Adrenal gland (tissue), 9 donors: ENCODE measurements at regions not wholly inside any gene's neighbourhood (a gene's known extent, or its start where the extent isn't known, plus 50 kb on each side); places are given as distances from the start of the nearest gene placed in this dataset.

Experiments used
- DNase-seq, 7 donors: peaks; one replicate each; pipeline ENCODE4 v3.0.0-alpha.2; 2019 to 2020
- H3K27ac ChIP-seq, 5 donors: fragments of 200-600 bp; sonication (generic) in 4 of 5; 1 replicate in 3 of 5; 2 replicates in 2 of 5; pipeline versions ENCODE4 v1.5.1 to v1.8.0; 2016 to 2020; ENCODE audit warnings: mild to moderate bottlenecking in 1 of 5
- H3K27me3 ChIP-seq: fragments of 200-600 bp; 2 replicates; pipeline ENCODE4 v1.8.0; 2021
- H3K36me3 ChIP-seq, 2 donors: fragments of 200-600 bp; replicated peaks in 1 of 2; 1 replicate in 1 of 2; 2 replicates in 1 of 2; pipeline versions ENCODE4 v1.5.1 to v1.8.0; 2018 to 2022
- H3K4me1 ChIP-seq, 2 donors: fragments of 200-600 bp; replicated peaks in 1 of 2; 1 replicate in 1 of 2; 2 replicates in 1 of 2; pipeline versions ENCODE4 v1.5.1 to v1.8.0; 2018 to 2021
- H3K4me3 ChIP-seq, 4 donors: fragments of 200-600 bp; sonication (generic) in 3 of 4; one replicate each; pipeline ENCODE4 v1.5.1; 2016 to 2018
- H3K9me3 ChIP-seq, 3 donors: fragments of 200-600 bp; sonication (generic) in 1 of 3; replicated peaks in 1 of 3; 1 replicate in 2 of 3; 2 replicates in 1 of 3; pipeline versions ENCODE4 v1.5.1 to v1.8.0; 2016 to 2021
- POLR2A ChIP-seq, 2 donors: fragments of 450-650 bp; IDR thresholded peaks; one replicate each; pipeline ENCODE4 v1.6.1; 2017; ENCODE audit warnings: antibody characterized with exemption in 2 of 2, mild to moderate bottlenecking in 2 of 2, moderate library complexity in 1 of 2
- WGBS, 4 donors: extraction: QIAGEN DNeasy Blood & Tissue Kit in 2 of 4; methylation state at CpG; one replicate each; pipeline versions ENCODE4 v1.1.5 to v1.1.7; 2013 to 2017; 5-methylcytosine and 5-hydroxymethylcytosine counted together
- intact Hi-C, 2 donors: fragments of 100-400 bp; cut with DNase I; formaldehyde crosslinking; loops; one replicate each; pipeline versions ENCODE4 v1.14.1 to v1.15.0; 2022 to 2023
- TF ChIP-seq, protein P1 (sequence below), 6 experiments: fragments of 450-650 bp in 4 of 6; fragments of 200-600 bp in 2 of 6; sonication (generic) in 1 of 6; IDR thresholded peaks; 1 replicate in 5 of 6; 2 replicates in 1 of 6; pipeline versions ENCODE4 v1.5.1 to v1.8.0; 2016 to 2021; ENCODE audit warnings: antibody characterized with exemption in 6 of 6, mild to moderate bottlenecking in 2 of 6, moderate library complexity in 1 of 6
- donor health status: healthy with polysubstance abuse.
- donor health status: Bipolar disorder and iron deficiency.
- donor health status: DM: yes; HTN: yes; CAD: no.
- donor health status: DM: no; HTN: no; CAD: no.
- donor health status: DM: no; HTN: no; CAD: no.

DNA sequence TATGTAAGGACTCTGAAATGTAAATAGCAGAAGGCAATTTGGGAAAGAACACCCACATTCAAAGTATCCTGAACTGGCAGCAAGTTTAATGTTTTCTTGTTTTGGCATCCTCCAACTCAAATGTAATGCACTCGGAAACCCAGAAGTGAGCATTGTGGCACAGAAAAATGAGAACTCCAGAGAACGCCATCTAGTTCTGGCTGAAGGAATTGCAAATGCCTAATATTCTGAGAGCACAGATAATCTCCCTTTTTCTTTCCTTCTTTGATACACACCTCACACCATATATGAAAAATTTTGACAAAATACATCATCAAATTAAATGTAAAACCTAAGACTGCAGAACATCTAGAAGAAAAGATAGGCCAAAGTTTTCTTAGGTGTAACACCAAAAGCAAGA, 52.1 kb downstream of the PWWP3B start:
- WGBS, 4 donors = 28 to 32% (median 31%) methylated on average over 2 of the region's 2 CpGs
- Histone ChIP-seq H3K36me3 (no peaks in the 10 kb centered on the region), H3K9me3 (no peaks in the 10 kb centered on the region), H3K4me1 (no peaks in the 10 kb centered on the region), H3K27ac (no peak overlapping the region), H3K4me3 (no peak overlapping the region), H3K27me3 (no peaks in the 10 kb centered on the region)
- intact Hi-C loops = no loop called here
- TF ChIP-seq POLR2A (IDR thresholded peaks at IDR 0.05) = no peak
- TF ChIP-seq, protein P1, sequence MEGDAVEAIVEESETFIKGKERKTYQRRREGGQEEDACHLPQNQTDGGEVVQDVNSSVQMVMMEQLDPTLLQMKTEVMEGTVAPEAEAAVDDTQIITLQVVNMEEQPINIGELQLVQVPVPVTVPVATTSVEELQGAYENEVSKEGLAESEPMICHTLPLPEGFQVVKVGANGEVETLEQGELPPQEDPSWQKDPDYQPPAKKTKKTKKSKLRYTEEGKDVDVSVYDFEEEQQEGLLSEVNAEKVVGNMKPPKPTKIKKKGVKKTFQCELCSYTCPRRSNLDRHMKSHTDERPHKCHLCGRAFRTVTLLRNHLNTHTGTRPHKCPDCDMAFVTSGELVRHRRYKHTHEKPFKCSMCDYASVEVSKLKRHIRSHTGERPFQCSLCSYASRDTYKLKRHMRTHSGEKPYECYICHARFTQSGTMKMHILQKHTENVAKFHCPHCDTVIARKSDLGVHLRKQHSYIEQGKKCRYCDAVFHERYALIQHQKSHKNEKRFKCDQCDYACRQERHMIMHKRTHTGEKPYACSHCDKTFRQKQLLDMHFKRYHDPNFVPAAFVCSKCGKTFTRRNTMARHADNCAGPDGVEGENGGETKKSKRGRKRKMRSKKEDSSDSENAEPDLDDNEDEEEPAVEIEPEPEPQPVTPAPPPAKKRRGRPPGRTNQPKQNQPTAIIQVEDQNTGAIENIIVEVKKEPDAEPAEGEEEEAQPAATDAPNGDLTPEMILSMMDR (IDR thresholded peaks at IDR 0.05) = peak in 2 of 6 experiments; percentile 17 to 33
- no peak for DNase-seq

DNA sequence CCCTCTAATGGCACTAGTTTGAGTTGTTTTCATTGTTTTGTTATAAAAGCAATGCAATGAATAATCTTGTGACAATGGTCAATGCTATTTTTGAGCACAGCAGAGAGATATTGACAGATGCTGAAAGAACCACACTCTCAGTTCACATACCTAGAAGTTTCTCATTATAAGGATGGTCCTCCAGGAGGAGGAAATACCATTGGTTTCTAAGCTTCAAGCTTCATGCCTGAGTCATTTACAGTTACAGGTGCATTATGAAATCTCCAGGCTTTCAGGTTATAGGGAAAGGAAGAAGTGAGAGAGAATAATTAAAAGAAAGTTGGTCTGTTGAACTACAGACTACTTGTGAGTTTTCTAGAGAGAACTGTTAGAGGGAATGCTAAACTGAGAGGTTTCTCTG, 75.3 kb downstream of the PWWP3B start:
- H3K4me1 ChIP-seq = no peaks in the 10 kb centered on the region
- no peaks in the 10 kb centered on the region for H3K9me3 ChIP-seq
- no peaks in the 10 kb centered on the region for H3K36me3 ChIP-seq
- TF ChIP-seq, protein P1 (IDR thresholded peaks at IDR 0.05) = no peak
- no peak for TF ChIP-seq POLR2A (IDR thresholded peaks at IDR 0.05)
- peaks cover 15% of the 10 kb centered on the region for H3K27me3 ChIP-seq
- no peak overlapping the region for H3K27ac ChIP-seq
- no peak for DNase-seq
- intact Hi-C loops = no loop called here
- H3K4me3 ChIP-seq = no peak overlapping the region

DNA sequence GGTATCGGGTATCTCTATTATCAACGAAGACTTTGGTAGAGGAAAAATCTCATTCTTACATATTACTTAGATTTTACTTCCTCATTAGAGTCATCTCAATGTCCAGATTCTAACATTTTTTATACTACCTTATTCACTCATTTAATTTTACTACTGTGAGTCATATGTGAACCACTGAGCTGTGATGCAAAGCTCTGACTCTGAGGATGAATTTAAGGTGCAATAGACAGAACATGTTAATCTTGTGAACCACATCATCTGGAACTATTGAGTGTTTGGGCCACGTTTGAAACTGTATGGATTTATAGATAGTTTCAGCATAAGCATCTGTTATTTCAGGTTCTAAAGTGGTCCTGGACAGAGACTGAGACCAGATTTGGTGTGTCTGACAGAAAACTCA, 78.4 kb downstream of the PWWP3B start:
- intact Hi-C loops = no loop called here
- TF ChIP-seq, protein P1 (IDR thresholded peaks at IDR 0.05) = no peak
- no peak for TF ChIP-seq POLR2A (IDR thresholded peaks at IDR 0.05)
- Histone ChIP-seq H3K4me3 (no peak overlapping the region), H3K36me3 (no peaks in the 10 kb centered on the region), H3K27ac (no peak overlapping the region), H3K4me1 (no peaks in the 10 kb centered on the region), H3K27me3 (peaks cover 16% of the 10 kb centered on the region), H3K9me3 (no peaks in the 10 kb centered on the region)
- 54 to 66% (median 57%) methylated on average over 3 of the region's 3 CpGs for WGBS, 4 donors
- DNase-seq = no peak

DNA sequence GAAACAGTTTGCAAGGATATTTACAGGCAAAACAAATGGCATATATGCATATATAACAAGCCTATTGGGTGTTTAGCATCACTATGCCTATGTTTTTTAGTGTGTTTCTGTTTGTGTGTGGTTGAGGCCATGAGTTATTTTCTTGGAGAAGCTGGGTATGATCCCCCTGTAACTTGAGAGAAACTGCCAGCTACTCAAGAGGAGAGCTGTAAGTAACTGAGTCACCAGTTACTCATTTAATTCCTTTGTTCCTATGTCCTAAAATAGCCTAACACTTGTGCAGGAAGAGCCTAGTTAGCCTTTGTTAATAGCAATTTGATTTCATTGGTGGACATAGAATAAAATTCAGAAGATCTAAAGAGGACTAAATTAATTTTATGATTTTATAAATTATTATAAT, 79.1 kb downstream of the PWWP3B start:
- Histone ChIP-seq H3K4me1 (no peaks in the 10 kb centered on the region), H3K27ac (no peak overlapping the region), H3K4me3 (no peak overlapping the region), H3K36me3 (no peaks in the 10 kb centered on the region), H3K9me3 (no peaks in the 10 kb centered on the region), H3K27me3 (peaks cover 14% of the 10 kb centered on the region)
- intact Hi-C loops = no loop called here
- DNase-seq = no peak
- no peak for TF ChIP-seq POLR2A (IDR thresholded peaks at IDR 0.05)
- TF ChIP-seq, protein P1 (IDR thresholded peaks at IDR 0.05) = no peak
